SK-N-SH (cell line): ENCODE measurements at regions not wholly inside any gene's neighbourhood (a gene's known extent, or its start where the extent isn't known, plus 50 kb on each side); places are given as distances from the start of the nearest gene placed in this dataset.

Experiments
- CTCF ChIP-seq: fragments of 200-600 bp; sonication (generic); IDR thresholded peaks from 2 replicates; pipeline ENCODE4 v1.6.1; 2017; ENCODE audit warnings: antibody characterized with exemption, mild to moderate bottlenecking, moderate library complexity
- EZH2phosphoT487 ChIP-seq: fragments of 200-600 bp; sonication (generic); IDR thresholded peaks from 2 replicates; pipeline ENCODE4 v1.6.1; 2017; ENCODE audit warnings: low read depth, mixed run types, mild to moderate bottlenecking, antibody characterized with exemption, moderate library complexity, borderline replicate concordance
- FOXJ3 ChIP-seq: sonication (generic); formaldehyde crosslinking; IDR thresholded peaks from 2 replicates; pipeline ENCODE4 v1.5.1; 2020; ENCODE audit warnings: mild to moderate bottlenecking, missing genetic modification reagents
- MXI1 ChIP-seq: IDR thresholded peaks from 2 replicates; pipeline ENCODE4 v1.6.1; 2012; ENCODE audit warnings: mild to moderate bottlenecking, low read depth, low read length, improper control_type of control experiment
- NFIC ChIP-seq: IDR thresholded peaks from 2 replicates; pipeline ENCODE4 v1.4.0; 2012; ENCODE audit warnings: borderline replicate concordance
- POLR2AphosphoS5 ChIP-seq: IDR thresholded peaks from 2 replicates; pipeline ENCODE4 v1.6.1; 2012; ENCODE audit warnings: low read depth, low read length
- RAD21 ChIP-seq: IDR thresholded peaks from 2 replicates; pipeline ENCODE4 v1.6.1; 2012; ENCODE audit warnings: mild to moderate bottlenecking, low read length
- RFX5 ChIP-seq: IDR thresholded peaks from 2 replicates; pipeline ENCODE4 v1.6.1; 2012; ENCODE audit warnings: mild to moderate bottlenecking, improper control_type of control experiment, low read length
- TAF1 ChIP-seq: IDR thresholded peaks from 2 replicates; pipeline ENCODE4 v1.6.1; 2012; ENCODE audit warnings: low read depth, mild to moderate bottlenecking, low read length, moderate library complexity, borderline replicate concordance
- USF2 ChIP-seq: fragments of 150-350 bp; IDR thresholded peaks from 2 replicates; pipeline ENCODE4 v1.6.1; 2017; ENCODE audit warnings: antibody characterized with exemption, low read length, low read depth, borderline replicate concordance

- TF ChIP-seq NFIC (no peak), CTCF (no peak), RFX5 (no peak), FOXJ3 (CRISPR knock-in tag) (no peak), RAD21 (no peak), MXI1 (no peak), TAF1 (no peak), USF2 (no peak), POLR2AphosphoS5 (no peak), EZH2phosphoT487 (no peak)
Measured at GRCh38 chr21:20254964-20255363, 743.2 kb upstream of the NCAM2 start.
